CD4-positive, alpha-beta T cell treated with Interleukin-21 for 1 hour (primary cell): ENCODE measurements at regions not wholly inside any gene's neighbourhood (a gene's known extent, or its start where the extent isn't known, plus 50 kb on each side); places are given as distances from the start of the nearest gene placed in this dataset.

Experiments
- DNase-seq: peaks from one replicate; pipeline ENCODE4 v3.0.0-alpha.2; 2020

DNA sequence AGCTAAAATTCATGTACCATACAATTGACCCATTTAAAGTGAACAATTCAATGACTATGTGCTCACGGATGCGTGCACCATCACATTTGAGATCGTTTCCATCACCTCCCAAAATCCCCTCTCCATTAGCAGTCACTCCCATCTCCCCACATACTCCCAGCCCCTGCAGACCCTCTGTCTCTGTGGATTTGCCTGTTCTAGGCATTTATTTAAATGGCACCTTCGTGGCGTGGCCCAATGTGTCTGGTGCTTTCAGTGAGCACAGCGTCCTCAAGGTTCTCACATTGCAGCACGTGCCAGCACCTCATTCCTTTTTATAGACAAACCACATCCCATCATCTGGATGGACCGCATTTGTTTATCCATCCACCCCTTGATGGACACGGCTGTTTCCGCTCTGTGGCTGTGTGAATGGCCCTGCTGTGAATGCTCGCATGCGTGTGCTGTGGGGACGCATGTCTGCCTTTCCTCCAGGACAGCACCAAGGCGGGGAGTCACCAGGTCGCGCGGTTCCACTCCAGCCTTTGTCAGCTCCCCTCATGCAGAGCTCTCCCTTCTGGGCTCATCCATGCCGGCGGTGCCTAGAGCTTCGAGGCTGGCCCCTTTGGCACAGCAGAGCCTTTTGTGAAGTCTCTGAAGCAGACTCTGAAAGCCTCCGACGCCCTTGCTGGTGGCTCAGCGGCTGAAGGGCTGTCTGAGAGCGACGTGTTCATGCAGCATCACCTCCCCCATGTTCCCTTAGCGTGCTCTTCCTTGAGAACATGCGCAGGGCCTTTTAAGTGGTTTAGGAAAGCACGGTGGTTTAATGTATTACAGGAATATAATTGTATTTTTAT lies 184.4 kb downstream of the KIF26A start:
- DNase-seq, result no peak

DNA sequence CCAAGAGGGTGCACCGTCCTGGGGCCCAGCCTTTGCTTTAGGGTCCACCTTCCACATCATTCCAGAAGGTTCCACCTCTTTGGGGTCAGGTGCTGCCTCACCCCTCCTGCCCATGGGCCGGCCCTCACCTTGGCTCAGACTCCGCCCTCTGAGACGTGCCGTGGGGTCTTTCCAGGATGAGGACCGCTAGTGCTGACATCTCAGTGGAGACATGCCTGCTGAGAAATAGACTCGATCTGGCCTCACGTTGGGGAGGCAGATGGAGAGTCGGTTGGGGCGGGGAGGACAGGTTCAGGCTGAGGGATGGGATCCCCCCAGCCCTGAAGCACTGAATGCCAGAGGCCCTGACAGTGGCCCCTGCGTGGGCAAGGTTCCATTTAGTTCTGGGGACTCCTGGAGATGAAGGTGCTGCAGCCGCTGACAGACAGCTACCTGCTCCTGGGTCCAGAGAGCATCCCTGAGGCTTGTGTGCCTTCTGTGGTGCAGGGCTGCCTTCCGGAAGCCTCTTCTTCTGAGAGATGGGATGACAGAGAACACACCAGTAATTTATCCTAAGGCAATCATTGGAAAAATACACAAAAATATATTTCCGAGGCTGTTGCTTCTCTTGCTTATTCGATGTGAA lies 185.3 kb downstream of the KIF26A start:
- no peak for DNase-seq

DNA sequence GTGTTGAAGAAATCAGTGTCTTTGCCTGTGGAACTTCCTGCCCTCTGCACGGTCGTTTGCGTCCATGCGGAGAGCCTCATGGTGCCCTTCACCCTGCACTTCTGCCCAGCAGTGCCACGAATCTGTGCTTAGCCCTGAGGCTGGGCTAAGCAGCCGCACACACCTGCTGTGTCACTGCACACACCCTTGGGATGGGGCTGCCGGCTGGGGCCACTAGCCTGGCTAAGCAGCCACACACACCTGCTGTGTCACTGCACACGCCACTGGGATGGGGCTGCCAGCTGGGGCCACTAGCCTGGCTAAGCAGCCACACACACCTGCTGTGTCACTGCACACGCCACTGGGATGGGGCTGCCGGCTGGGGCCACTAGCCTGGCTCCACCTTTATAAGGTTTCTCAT lies 188.5 kb downstream of the KIF26A start:
- DNase-seq, result no peak

GRCh38 chr14:104328607-104329006 lies 190.2 kb downstream of the KIF26A start:
- no peak for DNase-seq

DNA sequence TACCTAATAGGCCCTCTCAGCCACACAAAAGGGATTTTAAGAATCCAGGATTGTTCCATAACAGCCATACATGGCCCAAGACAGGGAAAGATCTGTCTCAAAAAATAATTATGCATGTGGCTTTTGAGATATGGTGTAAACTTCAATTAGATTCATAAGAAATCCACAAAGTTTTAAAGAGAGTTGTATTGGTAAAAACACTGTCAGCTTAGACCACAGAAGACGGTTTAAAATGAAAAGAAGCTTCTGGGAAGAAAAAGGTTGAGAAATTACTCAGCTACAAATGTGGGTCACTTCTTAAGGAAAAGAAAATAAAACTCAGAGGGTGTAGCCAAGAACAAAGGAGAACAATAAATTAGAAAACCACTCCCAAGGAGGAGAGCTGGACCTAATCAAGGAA lies 191.4 kb downstream of the KIF26A start:
- no peak for DNase-seq

GRCh38 chr14:104331871-104332605 lies 193.7 kb downstream of the KIF26A start:
- no peak for DNase-seq

DNA sequence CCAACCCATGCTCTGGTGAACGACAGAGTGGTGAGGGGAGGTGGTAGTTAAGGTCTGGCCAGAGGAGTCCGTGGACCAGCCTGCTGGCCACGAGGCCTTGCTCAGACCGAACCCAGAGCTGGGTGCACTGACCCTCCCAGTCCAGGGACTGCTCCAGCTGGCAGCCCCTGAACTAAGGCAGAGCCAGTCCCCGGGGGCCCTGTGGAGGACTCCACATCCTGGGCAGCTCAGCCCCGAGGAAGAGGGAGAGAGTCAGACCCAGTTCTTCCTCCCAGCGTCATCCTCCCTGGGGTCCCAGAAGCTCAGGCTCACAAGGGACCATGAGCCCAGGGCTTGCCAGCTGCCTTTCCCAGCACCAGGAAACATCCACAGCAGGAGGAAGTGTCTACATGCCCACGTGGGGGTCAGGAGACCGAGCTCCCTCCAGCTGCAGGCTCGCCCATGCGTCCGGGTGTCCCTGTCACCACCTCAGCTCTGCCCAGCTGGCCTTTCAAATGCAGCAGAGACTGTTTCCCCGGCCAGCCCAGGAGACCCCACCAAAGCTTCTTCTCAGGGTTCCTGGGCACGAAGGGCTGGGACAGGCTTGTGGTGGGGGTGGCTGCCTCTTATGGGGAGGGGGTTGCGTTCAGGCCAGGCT lies 194.4 kb downstream of the KIF26A start:
- no peak for DNase-seq

DNA sequence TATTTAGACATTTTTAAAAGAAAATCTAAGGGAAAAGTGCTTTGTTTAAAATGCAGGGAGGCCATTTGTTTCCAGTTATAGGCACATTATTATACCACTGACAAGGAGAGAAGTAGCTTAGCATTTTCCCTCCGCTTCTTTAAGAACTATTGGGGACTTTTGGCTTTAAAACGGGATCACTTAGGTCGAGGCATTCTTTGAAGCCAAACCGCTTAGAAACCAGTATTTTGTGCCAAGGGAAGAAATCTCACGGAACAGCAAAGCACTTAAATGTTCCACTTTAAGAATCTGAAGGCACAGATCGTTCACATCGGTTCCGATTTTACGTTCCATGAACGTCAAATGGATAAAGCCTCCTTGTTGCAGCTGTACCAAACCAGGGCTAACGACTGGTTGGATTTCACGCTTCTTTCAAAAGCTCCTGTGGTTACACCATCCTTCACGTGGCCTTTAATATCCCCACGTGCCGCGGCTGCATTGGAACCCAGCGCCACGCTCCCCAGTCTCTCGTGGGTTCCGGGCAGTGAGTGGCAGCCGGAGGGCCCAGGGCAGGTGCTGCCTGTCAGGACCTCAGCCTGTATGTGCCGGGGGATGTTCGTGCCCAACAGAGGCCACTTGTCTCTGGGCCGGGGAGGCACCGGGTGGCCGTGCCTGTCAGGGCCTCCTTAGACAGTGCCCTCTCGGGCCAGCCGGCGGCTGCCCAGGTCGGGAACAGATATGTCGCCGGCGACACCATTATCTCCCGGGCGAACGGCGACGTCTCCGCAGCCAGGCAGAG lies 195.4 kb downstream of the KIF26A start:
- DNase-seq, result no peak

GRCh38 chr14:104334424-104335161 lies 196.2 kb downstream of the KIF26A start:
- no peak for DNase-seq

DNA sequence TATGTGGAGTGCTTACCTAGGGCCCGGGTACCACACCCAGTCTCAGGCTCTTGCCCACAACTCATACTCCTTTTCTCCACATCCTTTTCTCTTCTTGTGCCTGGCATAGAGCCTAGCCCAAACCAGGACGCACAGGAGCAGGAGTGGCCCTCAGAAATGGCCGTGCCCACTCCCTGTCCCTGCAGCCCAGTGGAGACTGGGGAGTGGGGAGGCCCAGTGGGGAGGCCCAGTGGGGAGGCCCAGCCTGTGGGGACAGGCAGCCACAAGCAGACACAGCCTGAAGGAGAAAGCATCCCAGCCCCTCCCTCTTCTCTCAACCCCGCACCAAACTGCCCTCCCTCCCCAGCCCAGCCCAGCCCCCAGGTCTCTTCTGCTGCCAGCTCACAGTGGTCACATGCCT lies 196.8 kb downstream of the KIF26A start:
- no peak for DNase-seq

DNA sequence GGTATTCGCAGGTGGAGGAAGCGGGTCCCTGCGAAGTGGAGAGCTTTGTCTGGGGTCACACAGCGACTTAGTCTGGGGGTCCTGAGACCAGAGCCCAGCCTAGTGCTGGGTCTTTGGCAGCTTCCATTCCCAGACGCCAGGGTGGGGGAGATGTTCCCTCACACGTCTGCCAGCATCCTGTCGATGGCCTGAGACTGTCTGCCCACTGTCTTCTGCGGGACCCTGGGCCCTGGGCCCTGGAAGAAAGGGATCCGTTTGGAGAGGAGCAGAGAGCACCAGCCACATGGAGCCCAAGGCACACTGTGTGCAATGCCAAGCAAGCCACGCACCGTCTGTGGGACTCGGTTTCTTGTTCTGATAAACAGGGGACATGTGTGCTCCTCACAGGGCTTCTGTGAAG lies 197.2 kb downstream of the KIF26A start:
- no peak for DNase-seq

DNA sequence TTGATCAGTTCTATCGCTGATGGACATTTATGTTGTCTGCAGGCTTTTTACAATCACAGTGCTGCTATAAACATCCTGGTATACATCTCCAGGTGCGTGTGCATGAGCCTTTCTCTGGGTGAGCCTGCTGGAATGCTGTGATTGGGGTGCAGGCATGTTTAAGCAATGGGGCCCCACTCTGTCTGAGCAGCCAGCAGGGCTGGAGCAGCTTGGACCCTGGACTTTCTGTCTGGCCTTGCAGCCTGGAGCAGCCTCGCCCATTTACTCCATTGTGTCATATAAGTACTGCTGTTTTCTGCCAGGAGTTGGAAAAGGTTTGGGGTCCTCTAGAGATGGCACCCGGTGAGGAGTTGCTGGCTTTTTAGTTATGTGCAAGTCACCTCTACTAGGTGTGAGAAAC lies 199.0 kb downstream of the KIF26A start:
- no peak for DNase-seq

- DNase-seq, result no peak
These were observed 201.0 kb downstream of the KIF26A start for GRCh38 chr14:104339361-104339760.

- no peak for DNase-seq
These were observed 201.4 kb downstream of the KIF26A start for GRCh38 chr14:104339829-104340228.

DNA sequence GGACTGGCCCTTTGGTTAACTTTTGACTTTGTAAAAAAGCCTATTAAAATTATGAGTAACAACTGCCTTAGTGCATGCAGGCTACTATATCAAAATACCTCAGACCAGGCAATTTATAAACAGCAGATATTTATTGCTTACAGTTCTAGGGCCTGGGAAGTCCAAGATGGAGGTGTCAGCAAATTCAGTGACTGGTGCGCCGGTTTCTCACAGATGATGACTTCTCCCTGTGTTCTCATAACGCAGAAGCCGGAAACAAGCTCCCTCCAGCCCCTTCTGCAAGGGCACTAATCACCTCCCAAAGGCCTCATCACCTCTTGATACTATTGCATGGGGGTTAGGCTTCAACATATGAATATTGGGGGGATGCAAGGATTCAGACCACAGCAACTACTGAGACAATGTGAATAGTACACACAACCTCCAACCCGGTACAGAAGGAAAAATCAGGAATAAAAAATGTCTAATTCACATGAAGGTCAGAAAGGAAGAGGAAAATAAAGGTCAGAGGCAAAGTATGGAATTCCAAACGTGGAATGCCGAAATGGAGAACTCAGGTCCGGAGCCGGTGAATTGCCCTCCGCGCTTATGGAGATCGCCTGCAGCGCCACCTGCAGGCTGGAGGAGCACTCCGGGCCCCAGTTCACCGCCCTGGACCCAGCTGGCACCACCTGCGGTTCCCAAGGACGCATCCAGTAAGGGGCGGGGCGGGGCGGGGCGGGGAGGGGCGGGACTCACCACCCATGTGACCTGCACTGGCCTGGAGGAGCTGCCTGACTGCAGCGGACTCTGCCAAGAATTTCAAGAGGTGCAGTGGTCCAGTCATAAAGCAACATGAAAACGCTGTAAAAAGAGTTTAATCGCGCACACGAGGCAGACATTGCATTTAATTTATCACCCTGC lies 203.4 kb downstream of the KIF26A start:
- DNase-seq, result no peak

DNA sequence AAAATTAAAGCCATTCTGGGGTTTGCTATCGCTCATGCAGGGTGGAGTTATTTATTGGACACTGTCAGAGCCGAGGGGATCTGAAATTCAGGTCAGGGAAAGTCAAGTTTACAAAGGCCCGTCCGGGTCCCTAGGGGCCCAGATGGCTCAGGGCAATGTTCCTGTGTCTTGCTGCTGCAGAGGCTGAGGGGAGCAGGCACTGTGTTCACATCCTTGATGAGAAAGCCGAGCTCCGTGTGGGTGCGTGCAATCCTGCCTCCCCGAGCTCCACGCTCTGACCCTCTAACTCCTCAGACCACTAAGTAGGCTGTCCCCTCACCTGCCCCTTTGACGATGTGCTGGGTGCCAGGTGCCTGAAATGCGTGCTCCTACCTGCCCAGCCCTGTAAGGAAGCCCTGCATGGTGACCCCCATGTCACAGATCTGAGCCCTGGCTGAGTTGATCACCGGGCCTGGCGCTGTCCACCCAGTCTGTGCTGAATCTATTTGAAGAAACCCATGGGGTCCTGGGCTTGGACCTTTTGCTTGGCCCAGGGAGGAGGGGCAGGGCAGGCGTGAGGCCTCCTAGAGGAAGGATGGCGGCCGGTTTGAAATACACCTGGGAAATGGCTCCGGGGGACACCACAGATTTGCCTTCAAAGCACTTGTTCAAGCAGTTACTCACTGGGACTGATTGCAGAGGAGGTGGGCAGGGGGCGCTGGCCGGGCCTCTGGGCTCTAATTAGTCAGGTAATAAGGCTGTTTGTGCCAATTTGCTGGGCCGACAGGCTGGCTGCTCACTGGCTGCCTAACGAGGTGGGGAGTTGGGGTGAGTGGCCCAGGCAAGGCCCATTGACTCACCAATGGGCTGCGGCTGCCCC lies 204.3 kb downstream of the KIF26A start:
- no peak for DNase-seq

DNA sequence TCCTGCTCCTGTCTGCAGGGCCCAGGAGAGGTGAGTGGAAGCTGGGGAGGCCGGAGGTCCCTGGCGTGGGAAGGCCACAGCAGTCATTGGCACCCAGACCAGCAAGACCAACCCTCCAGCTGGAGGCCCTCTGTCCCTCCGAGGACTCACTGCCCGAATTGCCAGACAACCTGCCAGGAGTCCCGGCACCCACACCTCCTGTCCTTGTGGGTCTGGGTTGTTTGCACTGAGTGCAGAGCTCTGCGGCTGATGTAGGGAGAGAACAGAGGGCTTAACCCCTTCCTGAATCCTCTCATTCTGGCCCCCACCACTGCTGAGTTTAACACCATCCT lies 204.9 kb downstream of the KIF26A start:
- no peak for DNase-seq

- DNase-seq, result no peak
These were observed 205.6 kb downstream of the KIF26A start for GRCh38 chr14:104343690-104344640.
